ENCODE measurements at regions not wholly inside any gene's neighbourhood (a gene's known extent, or its start where the extent isn't known, plus 50 kb on each side); places are given as distances from the start of the nearest gene placed in this dataset.

DNA sequence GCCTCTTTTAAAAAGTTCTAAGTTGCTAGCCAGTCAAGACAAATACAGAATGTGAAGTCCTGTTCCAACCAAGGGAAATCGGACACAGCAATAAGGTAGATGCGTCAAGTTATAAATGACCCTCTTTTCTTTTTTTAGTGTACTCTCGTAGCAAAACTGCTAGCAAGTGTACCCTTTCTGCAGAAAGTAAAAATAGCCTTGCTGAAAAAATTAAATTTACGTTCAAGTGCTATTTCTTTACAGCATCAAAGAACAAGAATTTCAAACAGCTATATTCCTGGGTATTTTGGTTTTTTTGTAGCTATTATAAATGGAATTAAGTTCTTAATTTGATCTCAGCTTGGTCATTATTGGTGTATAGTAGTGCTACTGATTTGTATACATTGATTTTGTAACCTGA lies 119.2 kb downstream of the NAA11 start:
- peaks cover 43% of the 10 kb centered on the region for H3K4me1 ChIP-seq

DNA sequence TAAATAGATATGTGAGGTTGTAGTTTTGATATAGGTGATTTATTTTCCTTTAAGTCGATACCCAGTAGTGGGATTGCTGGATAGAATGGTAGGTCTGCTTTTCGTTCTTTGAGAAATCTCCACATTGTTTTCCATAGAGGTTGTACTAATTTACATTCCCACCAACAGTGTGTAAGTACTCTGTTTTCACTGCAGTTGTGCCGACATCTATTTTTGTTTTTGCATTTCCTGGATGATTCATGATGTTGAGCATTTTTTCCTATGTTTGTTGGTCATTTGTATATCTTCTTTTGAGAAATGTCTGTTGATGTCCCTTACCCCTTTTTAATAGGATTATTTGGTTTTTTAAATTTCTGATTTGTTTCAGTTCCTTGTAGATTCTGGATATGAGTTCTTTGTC lies 120.7 kb downstream of the NAA11 start:
- no peaks in the 10 kb centered on the region for H3K79me2 ChIP-seq (ENCODE audit: low read depth)
- H3K4me3 ChIP-seq: no peak overlapping the region
- Mint-ChIP-seq H3K27me3 (ENCODE audit: insufficient read depth, low read depth) (no peaks in the 10 kb centered on the region), H3K9me3 (peaks cover 16% of the 10 kb centered on the region), H3K27ac (no peak overlapping the region), H3K4me3 (no peak overlapping the region), H3K4me1 (peaks cover 2% of the 10 kb centered on the region), H3K36me3 (no peaks in the 10 kb centered on the region)
- peaks cover 19% of the 10 kb centered on the region for H3F3A ChIP-seq (ENCODE audit: low read depth)
- no peak overlapping the region for H3K4me2 ChIP-seq
- TF ChIP-seq EZH2phosphoT487 (IDR thresholded peaks at IDR 0.05) (no peak), EZH2 (IDR thresholded peaks at IDR 0.05) (no peak)
- TF ChIP-seq, protein P1, sequence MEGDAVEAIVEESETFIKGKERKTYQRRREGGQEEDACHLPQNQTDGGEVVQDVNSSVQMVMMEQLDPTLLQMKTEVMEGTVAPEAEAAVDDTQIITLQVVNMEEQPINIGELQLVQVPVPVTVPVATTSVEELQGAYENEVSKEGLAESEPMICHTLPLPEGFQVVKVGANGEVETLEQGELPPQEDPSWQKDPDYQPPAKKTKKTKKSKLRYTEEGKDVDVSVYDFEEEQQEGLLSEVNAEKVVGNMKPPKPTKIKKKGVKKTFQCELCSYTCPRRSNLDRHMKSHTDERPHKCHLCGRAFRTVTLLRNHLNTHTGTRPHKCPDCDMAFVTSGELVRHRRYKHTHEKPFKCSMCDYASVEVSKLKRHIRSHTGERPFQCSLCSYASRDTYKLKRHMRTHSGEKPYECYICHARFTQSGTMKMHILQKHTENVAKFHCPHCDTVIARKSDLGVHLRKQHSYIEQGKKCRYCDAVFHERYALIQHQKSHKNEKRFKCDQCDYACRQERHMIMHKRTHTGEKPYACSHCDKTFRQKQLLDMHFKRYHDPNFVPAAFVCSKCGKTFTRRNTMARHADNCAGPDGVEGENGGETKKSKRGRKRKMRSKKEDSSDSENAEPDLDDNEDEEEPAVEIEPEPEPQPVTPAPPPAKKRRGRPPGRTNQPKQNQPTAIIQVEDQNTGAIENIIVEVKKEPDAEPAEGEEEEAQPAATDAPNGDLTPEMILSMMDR (IDR thresholded peaks at IDR 0.05): no peak
- DNase-seq (ENCODE audit: low spot score): no peak
- no peaks in the 10 kb centered on the region for H3K27me3 ChIP-seq
- no peak overlapping the region for H3K9ac ChIP-seq
- H4K20me1 ChIP-seq (ENCODE audit: low read depth): no peaks in the 10 kb centered on the region
- H3K4me1 ChIP-seq: peaks cover 33% of the 10 kb centered on the region
- peaks cover 4% of the 10 kb centered on the region for H3K36me3 ChIP-seq
- peaks cover 5% of the 10 kb centered on the region for H3K9me3 ChIP-seq (ENCODE audit: low read depth)
- H3K27ac ChIP-seq: no peak overlapping the region
- H2AFZ ChIP-seq (replicated peaks): no peak overlapping the region

More for the DNA sequence above, 119.2 kb downstream of the NAA11 start:
- H3K36me3 Mint-ChIP-seq: no peaks in the 10 kb centered on the region
- H3F3A ChIP-seq (ENCODE audit: low read depth): peaks cover 19% of the 10 kb centered on the region
- no peaks in the 10 kb centered on the region for H3K27me3 Mint-ChIP-seq (ENCODE audit: insufficient read depth, low read depth)
- no peak for DNase-seq (ENCODE audit: low spot score)
- no peak overlapping the region for H3K27ac Mint-ChIP-seq
- H3K27ac ChIP-seq: peak overlapping the region; percentile 12
- peaks cover 3% of the 10 kb centered on the region for H3K4me1 Mint-ChIP-seq
- H3K27me3 ChIP-seq: no peaks in the 10 kb centered on the region
- H3K9me3 ChIP-seq (ENCODE audit: low read depth): peaks cover 5% of the 10 kb centered on the region
- H2AFZ ChIP-seq (replicated peaks): no peak overlapping the region
- no peak overlapping the region for H3K4me3 ChIP-seq
- TF ChIP-seq, protein P1 (IDR thresholded peaks at IDR 0.05): no peak
- TF ChIP-seq EZH2 (IDR thresholded peaks at IDR 0.05) (no peak), EZH2phosphoT487 (IDR thresholded peaks at IDR 0.05) (no peak)
- no peak overlapping the region for H3K9ac ChIP-seq
- no peaks in the 10 kb centered on the region for H3K79me2 ChIP-seq (ENCODE audit: low read depth)
- H3K9me3 Mint-ChIP-seq: peaks cover 16% of the 10 kb centered on the region
- H3K4me3 Mint-ChIP-seq: no peak overlapping the region
- peak overlapping the region; percentile 74 for H3K4me2 ChIP-seq
- H4K20me1 ChIP-seq (ENCODE audit: low read depth): no peaks in the 10 kb centered on the region
- peaks cover 4% of the 10 kb centered on the region for H3K36me3 ChIP-seq

DNA sequence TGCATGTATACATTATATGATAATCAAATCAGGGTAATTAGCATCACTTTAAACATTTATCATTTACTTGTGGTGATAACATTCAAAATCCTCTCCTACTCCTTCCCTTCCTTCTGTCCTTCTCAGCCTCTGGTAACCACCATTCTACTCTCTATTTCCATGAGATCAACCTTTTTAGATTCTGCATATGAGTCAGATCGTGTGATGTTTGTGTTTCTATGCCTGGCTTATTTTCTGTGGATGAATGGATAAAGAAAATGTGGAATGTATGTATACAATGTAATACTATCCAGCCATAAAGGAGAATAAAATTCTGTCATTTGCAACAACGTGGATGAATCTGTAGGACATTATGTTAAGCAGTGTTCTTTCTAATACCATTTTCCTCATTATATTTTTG lies 123.9 kb downstream of the NAA11 start:
- peaks cover 4% of the 10 kb centered on the region for H3K36me3 ChIP-seq
- no peaks in the 10 kb centered on the region for H3K4me1 Mint-ChIP-seq
- no peak overlapping the region for H3K4me2 ChIP-seq
- H3K79me2 ChIP-seq (ENCODE audit: low read depth): no peaks in the 10 kb centered on the region
- H3K9ac ChIP-seq: no peak overlapping the region
- no peak overlapping the region for H3K27ac Mint-ChIP-seq
- H4K20me1 ChIP-seq (ENCODE audit: low read depth): no peaks in the 10 kb centered on the region
- peaks cover 13% of the 10 kb centered on the region for H3K9me3 Mint-ChIP-seq
- peaks cover 5% of the 10 kb centered on the region for H3K9me3 ChIP-seq (ENCODE audit: low read depth)
- H2AFZ ChIP-seq (replicated peaks): no peak overlapping the region
- no peaks in the 10 kb centered on the region for H3K27me3 ChIP-seq
- H3K36me3 Mint-ChIP-seq: no peaks in the 10 kb centered on the region
- H3K27me3 Mint-ChIP-seq (ENCODE audit: insufficient read depth, low read depth): no peaks in the 10 kb centered on the region
- H3K4me3 Mint-ChIP-seq: no peak overlapping the region
- H3K27ac ChIP-seq: no peak overlapping the region
- H3K4me1 ChIP-seq: peaks cover 12% of the 10 kb centered on the region
- no peak for DNase-seq (ENCODE audit: low spot score)
- H3K4me3 ChIP-seq: no peak overlapping the region
- H3F3A ChIP-seq (ENCODE audit: low read depth): peaks cover 9% of the 10 kb centered on the region
- TF ChIP-seq, protein P1 (IDR thresholded peaks at IDR 0.05): no peak
- TF ChIP-seq EZH2phosphoT487 (IDR thresholded peaks at IDR 0.05) (no peak), EZH2 (IDR thresholded peaks at IDR 0.05) (no peak)

Data from neural progenitor cell (in vitro differentiated cells).